CD14-positive monocyte (primary cell): ENCODE measurements at regions not wholly inside any gene's neighbourhood (a gene's known extent, or its start where the extent isn't known, plus 50 kb on each side); places are given as distances from the start of the nearest gene placed in this dataset.
"Not testable (repeated sequence)": the region's sequence is repeated elsewhere in the genome, so short reads cannot be mapped to it uniquely, and the experiment has no call there.

Source experiments
- DNase-seq, 3 donors: peaks; one replicate each; pipeline ENCODE4 v3.0.0-alpha.2; 2011 to 2022
- H2AFZ ChIP-seq: 2 replicates; pipeline ENCODE4 v1.6.0; 2012; ENCODE audit warnings: mild to moderate bottlenecking, low read depth, low read length, inconsistent platforms; ENCODE audit not compliant: insufficient read depth, poor library complexity, severe bottlenecking
- H3K27ac ChIP-seq, 2 donors: 1 replicate in 1 of 2; 2 replicates in 1 of 2; pipeline ENCODE4 v1.5.1; 2012 to 2013; ENCODE audit warnings: low read length in 2 of 2, control low read depth in 1 of 2, inconsistent platforms in 1 of 2, low read depth in 1 of 2, mild to moderate bottlenecking in 1 of 2
- H3K27me3 ChIP-seq, 2 donors: one replicate each; pipeline versions ENCODE4 v1.6.0 to v1.6.1; 2011 to 2013; ENCODE audit warnings: low read length in 2 of 2; ENCODE audit not compliant: control insufficient read depth in 2 of 2, insufficient read depth in 2 of 2
- H3K36me3 ChIP-seq, 2 donors: replicated peaks in 1 of 2; 1 replicate in 1 of 2; 2 replicates in 1 of 2; pipeline versions ENCODE4 v1.5.1 to v1.6.1; 2012 to 2013; ENCODE audit warnings: low read length in 2 of 2, control low read depth in 1 of 2, inconsistent platforms in 1 of 2, mild to moderate bottlenecking in 1 of 2; ENCODE audit not compliant: insufficient read depth in 2 of 2, control insufficient read depth in 1 of 2
- H3K4me1 ChIP-seq, 2 donors: 1 replicate in 1 of 2; 2 replicates in 1 of 2; pipeline versions ENCODE4 v1.5.1 to v1.6.1; 2012 to 2013; ENCODE audit warnings: low read length in 2 of 2, control low read depth in 1 of 2, inconsistent platforms in 1 of 2, mild to moderate bottlenecking in 1 of 2, moderate library complexity in 1 of 2; ENCODE audit not compliant: insufficient read depth in 2 of 2, control insufficient read depth in 1 of 2
- H3K4me2 ChIP-seq: replicated peaks from 2 replicates; pipeline ENCODE3; 2012; ENCODE audit warnings: low read length, moderate library complexity, mild to moderate bottlenecking; ENCODE audit not compliant: poor library complexity, severe bottlenecking; ENCODE audit errors: extremely low read depth
- H3K4me3 ChIP-seq, 3 experiments: fragments of 200-600 bp in 1 of 3; sonication (generic) in 1 of 3; replicated peaks in 1 of 3; 1 replicate in 2 of 3; 2 replicates in 1 of 3; pipeline ENCODE4 v1.5.1; 2011 to 2013; ENCODE audit warnings: low read length in 3 of 3, mild to moderate bottlenecking in 3 of 3, control low read depth in 2 of 3, low read depth in 2 of 3, inconsistent platforms in 1 of 3, moderate library complexity in 1 of 3
- H3K79me2 ChIP-seq: 2 replicates; pipeline ENCODE4 v1.6.0; 2012; ENCODE audit warnings: mild to moderate bottlenecking, control low read depth, inconsistent platforms, low read length, moderate library complexity; ENCODE audit not compliant: insufficient read depth
- H3K9ac ChIP-seq: 2 replicates; pipeline ENCODE4 v1.6.0; 2017; ENCODE audit warnings: low read length, mild to moderate bottlenecking; ENCODE audit not compliant: insufficient read depth, poor library complexity, severe bottlenecking
- H3K9me3 ChIP-seq, 2 donors: replicated peaks in 1 of 2; 1 replicate in 1 of 2; 2 replicates in 1 of 2; pipeline versions ENCODE4 v1.5.1 to v1.6.1; 2012 to 2013; ENCODE audit warnings: low read length in 2 of 2, control low read depth in 1 of 2; ENCODE audit not compliant: control insufficient read depth in 1 of 2, insufficient read depth in 1 of 2
- H4K20me1 ChIP-seq: 2 replicates; pipeline ENCODE4 v1.6.0; 2012; ENCODE audit warnings: mild to moderate bottlenecking, low read length, control low read depth, moderate library complexity; ENCODE audit not compliant: insufficient read depth
- H3K27ac Mint-ChIP-seq, 7 donors: one replicate each; pipeline ENCODE4 v1.8.0; 2020; ENCODE audit warnings: mild to moderate bottlenecking in 7 of 7, mixed read lengths in 7 of 7, moderate library complexity in 6 of 7, inconsistent platforms in 2 of 7
- H3K27me3 Mint-ChIP-seq, 3 donors: one replicate each; pipeline ENCODE4 v1.8.0; 2021 to 2022; ENCODE audit warnings: low read depth in 3 of 3, mild to moderate bottlenecking in 3 of 3, mixed read lengths in 3 of 3, moderate library complexity in 3 of 3, inconsistent platforms in 1 of 3
- H3K36me3 Mint-ChIP-seq, 2 donors: one replicate each; pipeline ENCODE4 v1.8.0; 2020; ENCODE audit warnings: mixed read lengths in 2 of 2, inconsistent platforms in 1 of 2, mild to moderate bottlenecking in 1 of 2
- H3K4me1 Mint-ChIP-seq: one replicate; pipeline ENCODE4 v1.8.0; 2020; ENCODE audit warnings: mild to moderate bottlenecking, mixed read lengths
- H3K4me3 Mint-ChIP-seq, 2 donors: one replicate each; pipeline ENCODE4 v1.8.0; 2020; ENCODE audit warnings: mild to moderate bottlenecking in 2 of 2, mixed read lengths in 2 of 2, moderate library complexity in 1 of 2
- H3K9me3 Mint-ChIP-seq, 7 donors: one replicate each; pipeline ENCODE4 v1.8.0; 2020 to 2022; ENCODE audit warnings: mixed read lengths in 7 of 7, mild to moderate bottlenecking in 6 of 7, moderate library complexity in 6 of 7, inconsistent platforms in 2 of 7
- CTCF ChIP-seq: fragments of 200-600 bp; IDR thresholded peaks from one replicate; pipeline ENCODE4 v1.8.0; 2022; ENCODE audit warnings: antibody characterized with exemption, mild to moderate bottlenecking
- WGBS: methylation state at CpG from one replicate; pipeline ENCODE4 v1.1.5; 2013; ENCODE audit warnings: missing lambda C conversion rate; ENCODE audit not compliant: insufficient coverage; 5-methylcytosine and 5-hydroxymethylcytosine counted together
- intact Hi-C, 2 donors: fragments of 100-400 bp; cut with micrococcal nuclease; formaldehyde crosslinking; loops; one replicate each; pipeline versions ENCODE4 v1.15.0 to v1.15.1; 2023

- Histone ChIP-seq H3K9me3 (no peaks in the 10 kb centered on the region), H3K79me2 (no peaks in the 10 kb centered on the region), H4K20me1 (no peaks in the 10 kb centered on the region), H3K4me3 (peak overlapping the region in 2 of 3 experiments; percentile 50 to 72), H3K27me3 (no peaks in the 10 kb centered on the region), H3K27ac (no peak overlapping the region), H3K9ac (no peak overlapping the region), H2AFZ (peak overlapping the region; percentile 68), H3K4me2 (peak overlapping the region; percentile 76), H3K4me1 (peaks cover 5 to 9% of the 10 kb centered on the region in 2 donors), H3K36me3 (no peaks in the 10 kb centered on the region)
- 31% methylated on average over 4 of the region's 8 CpGs for WGBS
- intact Hi-C loops: loop anchor here in 1 of 2 donors (10.0 kb wide), 2 partner anchors 179 to 1529 kb away; no protein-coding TSS in a partner anchor
- Mint-ChIP-seq H3K27me3 (peaks cover 0 to 5% (median 5%) of the 10 kb centered on the region in 3 donors), H3K27ac (peak overlapping the region in 1 of 7 donors; percentile 42), H3K36me3 (no peaks in the 10 kb centered on the region), H3K9me3 (no peaks in the 10 kb centered on the region), H3K4me1 (peaks cover 8% of the 10 kb centered on the region), H3K4me3 (peak overlapping the region; percentile 47 to 85)
- no peak for DNase-seq
- TF ChIP-seq CTCF: no peak
Measured at GRCh38 chr2:204145791-204146190, 209.2 kb downstream of the ICOS start.

GRCh38 chr2:204147040-204147439 is 210.5 kb downstream of the ICOS start:
- H2AFZ ChIP-seq, H3K79me2 ChIP-seq, H3K4me2 ChIP-seq, DNase-seq, H3K4me1 Mint-ChIP-seq, H3K27ac Mint-ChIP-seq, H3K4me3 Mint-ChIP-seq, H3K36me3 Mint-ChIP-seq, H3K27me3 ChIP-seq, H3K4me3 ChIP-seq, H3K9me3 ChIP-seq, H3K4me1 ChIP-seq, H3K9me3 Mint-ChIP-seq, H4K20me1 ChIP-seq, H3K9ac ChIP-seq, H3K27ac ChIP-seq, H3K27me3 Mint-ChIP-seq, H3K36me3 ChIP-seq: not testable (repeated sequence)
- no CpG with 5 or more reads among the region's 2 CpGs for WGBS
- intact Hi-C loops: loop anchor here in 1 of 2 donors (10.0 kb wide), 2 partner anchors 178 to 1528 kb away; no protein-coding TSS in a partner anchor
